ENCODE measurements at regions not wholly inside any gene's neighbourhood (a gene's known extent, or its start where the extent isn't known, plus 50 kb on each side); places are given as distances from the start of the nearest gene placed in this dataset.

- no peak for DNase-seq
These were observed 61.7 kb upstream of the TES start for GRCh38 chr7:116148626-116149025.

- DNase-seq = no peak
These were observed 59.8 kb upstream of the TES start for GRCh38 chr7:116150588-116150987.

- DNase-seq = no peak
These were observed 58.1 kb upstream of the TES start for GRCh38 chr7:116152276-116152675.

GRCh38 chr7:116153050-116153449 lies 57.3 kb upstream of the TES start:
- DNase-seq = no peak

- no peak for DNase-seq
These were observed 50.6 kb upstream of the TES start for GRCh38 chr7:116159711-116160110.
